Gastrocnemius medialis (tissue), 4 donors: ENCODE measurements at regions not wholly inside any gene's neighbourhood (a gene's known extent, or its start where the extent isn't known, plus 50 kb on each side); places are given as distances from the start of the nearest gene placed in this dataset.

Source experiments
- ATAC-seq, 2 donors: fragments of 150-250 bp; one replicate each; pipeline ENCODE4 v1.9.1; 2016
- DNase-seq, 2 donors: peaks; one replicate each; pipeline ENCODE4 v3.0.0-alpha.2; 2019
- H3K27ac ChIP-seq, 4 donors: fragments of 200-600 bp; sonication (generic); 1 replicate in 1 of 4; 2 replicates in 3 of 4; pipeline ENCODE4 v1.5.1; 2016 to 2018; ENCODE audit warnings: mild to moderate bottlenecking in 2 of 4, moderate library complexity in 1 of 4
- H3K27me3 ChIP-seq, 3 donors: fragments of 200-600 bp; sonication (generic) in 2 of 3; 1 replicate in 1 of 3; 2 replicates in 2 of 3; pipeline versions ENCODE4 v1.5.1 to v1.6.0; 2016 to 2019; ENCODE audit warnings: mild to moderate bottlenecking in 1 of 3, moderate library complexity in 1 of 3
- H3K36me3 ChIP-seq, 2 donors: fragments of 200-600 bp; sonication (generic) in 1 of 2; one replicate each; pipeline ENCODE4 v1.5.1; 2017 to 2018
- H3K4me1 ChIP-seq, 2 donors: fragments of 200-600 bp; sonication (generic) in 1 of 2; one replicate each; pipeline ENCODE4 v1.5.1; 2016 to 2017; ENCODE audit warnings: mild to moderate bottlenecking in 2 of 2
- H3K4me3 ChIP-seq, 4 donors: fragments of 200-600 bp; sonication (generic) in 3 of 4; 1 replicate in 1 of 4; 2 replicates in 3 of 4; pipeline ENCODE4 v1.5.1; 2016 to 2019; ENCODE audit warnings: mild to moderate bottlenecking in 2 of 4
- H3K9me3 ChIP-seq, 3 donors: fragments of 200-600 bp; sonication (generic) in 2 of 3; 1 replicate in 1 of 3; 2 replicates in 2 of 3; pipeline ENCODE4 v1.5.1; 2016 to 2019
- CTCF ChIP-seq, 5 experiments: fragments of 450-650 bp in 3 of 5; fragments of 200-600 bp in 2 of 5; sonication (generic) in 2 of 5; IDR thresholded peaks in 4 of 5; conservative IDR thresholded peaks in 1 of 5; 1 replicate in 4 of 5; 2 replicates in 1 of 5; pipeline ENCODE4 v1.5.1; 2016 to 2019; ENCODE audit warnings: antibody characterized with exemption in 5 of 5, mild to moderate bottlenecking in 3 of 5, moderate library complexity in 3 of 5
- POLR2A ChIP-seq, 2 donors: fragments of 450-650 bp; IDR thresholded peaks; one replicate each; pipeline ENCODE4 v1.6.1; 2017; ENCODE audit warnings: antibody characterized with exemption in 2 of 2, mild to moderate bottlenecking in 2 of 2, moderate library complexity in 2 of 2
- in situ Hi-C, 4 donors: fragments of 200-750 bp; cut with MboI; loops; one replicate each; pipeline versions ENCODE4 v1.15.0 to v1.8.0; 2017; ENCODE audit warnings: low sequenced_read_pairs in 4 of 4
- intact Hi-C: fragments of 100-400 bp; cut with DNase I; formaldehyde crosslinking; loops from one replicate; pipeline ENCODE4 v1.15.1; 2023; ENCODE audit warnings: low total_unique reads

- DNase-seq (no peak), ATAC-seq (no peak)
- Histone ChIP-seq H3K9me3 (no peaks in the 10 kb centered on the region), H3K36me3 (no peaks in the 10 kb centered on the region), H3K4me3 (no peak overlapping the region), H3K27me3 (no peaks in the 10 kb centered on the region), H3K27ac (no peak overlapping the region), H3K4me1 (peaks cover 0 to 3% of the 10 kb centered on the region in 2 donors)
- TF ChIP-seq CTCF (IDR thresholded peaks at IDR 0.05 in 4 of 5, conservative IDR thresholded peaks at IDR 0.05 in 1 of 5): no peak
- no peak for TF ChIP-seq POLR2A (IDR thresholded peaks at IDR 0.05)
- intact Hi-C loops (no loop called here), in situ Hi-C loops (no loop called here)
Observed at GRCh38 chr14:55849833-55850232, 268.4 kb upstream of the PELI2 start.

GRCh38 chr14:55850825-55851241 lies 267.4 kb upstream of the PELI2 start:
- DNase-seq (no peak), ATAC-seq (no peak)
- H3K4me1 ChIP-seq: peaks cover 0 to 3% of the 10 kb centered on the region in 2 donors
- TF ChIP-seq POLR2A (IDR thresholded peaks at IDR 0.05) (no peak), CTCF (IDR thresholded peaks at IDR 0.05 in 4 of 5, conservative IDR thresholded peaks at IDR 0.05 in 1 of 5) (no peak)
- in situ Hi-C loops: no loop called here
- H3K27ac ChIP-seq: no peak overlapping the region
- H3K9me3 ChIP-seq: no peaks in the 10 kb centered on the region
- H3K36me3 ChIP-seq: no peaks in the 10 kb centered on the region
- intact Hi-C loops: no loop called here
- no peak overlapping the region for H3K4me3 ChIP-seq
- H3K27me3 ChIP-seq: no peaks in the 10 kb centered on the region

- TF ChIP-seq POLR2A (IDR thresholded peaks at IDR 0.05): no peak
- no peak for TF ChIP-seq CTCF (IDR thresholded peaks at IDR 0.05 in 4 of 5, conservative IDR thresholded peaks at IDR 0.05 in 1 of 5)
- Histone ChIP-seq H3K27me3 (no peaks in the 10 kb centered on the region), H3K4me1 (no peaks in the 10 kb centered on the region), H3K36me3 (no peaks in the 10 kb centered on the region), H3K4me3 (no peak overlapping the region), H3K9me3 (no peaks in the 10 kb centered on the region), H3K27ac (no peak overlapping the region)
- in situ Hi-C loops: no loop called here
- DNase-seq (no peak), ATAC-seq (peak in 1 of 2 donors; percentile 18)
- intact Hi-C loops: no loop called here
Observed at GRCh38 chr14:55851301-55851700, 266.9 kb upstream of the PELI2 start.

GRCh38 chr14:55851961-55852360 lies 266.2 kb upstream of the PELI2 start:
- no peaks in the 10 kb centered on the region for H3K4me1 ChIP-seq
- DNase-seq: no peak
- no peak for TF ChIP-seq CTCF (IDR thresholded peaks at IDR 0.05 in 4 of 5, conservative IDR thresholded peaks at IDR 0.05 in 1 of 5)
- no peak for TF ChIP-seq POLR2A (IDR thresholded peaks at IDR 0.05)
- no peak overlapping the region for H3K27ac ChIP-seq
- no peaks in the 10 kb centered on the region for H3K9me3 ChIP-seq
- H3K4me3 ChIP-seq: no peak overlapping the region
- no peaks in the 10 kb centered on the region for H3K36me3 ChIP-seq
- in situ Hi-C loops (no loop called here), intact Hi-C loops (no loop called here)
- no peak for ATAC-seq
- H3K27me3 ChIP-seq: no peaks in the 10 kb centered on the region

GRCh38 chr14:55855751-55856150 lies 262.5 kb upstream of the PELI2 start:
- Histone ChIP-seq H3K27me3 (no peaks in the 10 kb centered on the region), H3K36me3 (no peaks in the 10 kb centered on the region), H3K4me1 (no peaks in the 10 kb centered on the region), H3K9me3 (peaks cover 0 to 6% (median 0%) of the 10 kb centered on the region in 3 donors), H3K4me3 (no peak overlapping the region), H3K27ac (no peak overlapping the region)
- intact Hi-C loops (no loop called here), in situ Hi-C loops (no loop called here)
- ATAC-seq (no peak), DNase-seq (no peak)
- TF ChIP-seq POLR2A (IDR thresholded peaks at IDR 0.05) (no peak), CTCF (IDR thresholded peaks at IDR 0.05 in 4 of 5, conservative IDR thresholded peaks at IDR 0.05 in 1 of 5) (no peak)
